BE2C (cell line): ENCODE measurements at regions not wholly inside any gene's neighbourhood (a gene's known extent, or its start where the extent isn't known, plus 50 kb on each side); places are given as distances from the start of the nearest gene placed in this dataset.

ENCODE experiments used
- DNase-seq: peaks from one replicate; pipeline ENCODE4 v3.0.0-alpha.2; 2020
- H3K27me3 ChIP-seq: fragments of 250-450 bp; sonication (Bioruptor Pico); 2 replicates; pipeline ENCODE4 v1.5.1; 2020; ENCODE audit warnings: mild to moderate bottlenecking
- H3K36me3 ChIP-seq: fragments of 250-450 bp; sonication (Bioruptor Pico); 2 replicates; pipeline ENCODE4 v1.5.1; 2020; ENCODE audit warnings: mild to moderate bottlenecking
- H3K4me1 ChIP-seq: fragments of 250-450 bp; sonication (Bioruptor Pico); 2 replicates; pipeline ENCODE4 v1.5.1; 2020
- H3K4me3 ChIP-seq: 2 replicates; pipeline ENCODE4 v1.5.1; 2011; ENCODE audit warnings: low read depth, low read length
- H3K9me3 ChIP-seq: fragments of 250-450 bp; sonication (Bioruptor Pico); 2 replicates; pipeline ENCODE4 v1.5.1; 2020
- CTCF ChIP-seq: IDR thresholded peaks from 2 replicates; pipeline ENCODE4 v1.5.1; 2012; ENCODE audit warnings: mild to moderate bottlenecking, low read depth, low read length

GRCh38 chr10:80737209-80737608 lies 199.5 kb downstream of the SH2D4B start:
- Histone ChIP-seq H3K4me1 (no peaks in the 10 kb centered on the region), H3K36me3 (no peaks in the 10 kb centered on the region), H3K4me3 (no peak overlapping the region), H3K9me3 (no peaks in the 10 kb centered on the region), H3K27me3 (no peaks in the 10 kb centered on the region)
- no peak for DNase-seq
- TF ChIP-seq CTCF: no peak

- DNase-seq: no peak
- Histone ChIP-seq H3K27me3 (no peaks in the 10 kb centered on the region), H3K4me1 (no peaks in the 10 kb centered on the region), H3K36me3 (no peaks in the 10 kb centered on the region), H3K9me3 (no peaks in the 10 kb centered on the region), H3K4me3 (no peak overlapping the region)
- TF ChIP-seq CTCF: no peak
Observed at GRCh38 chr10:80739328-80739727, 201.6 kb downstream of the SH2D4B start.

GRCh38 chr10:80739963-80740715 lies 202.4 kb downstream of the SH2D4B start:
- TF ChIP-seq CTCF: no peak
- no peak for DNase-seq
- Histone ChIP-seq H3K4me3 (no peak overlapping the region), H3K36me3 (no peaks in the 10 kb centered on the region), H3K4me1 (no peaks in the 10 kb centered on the region), H3K9me3 (no peaks in the 10 kb centered on the region), H3K27me3 (no peaks in the 10 kb centered on the region)

GRCh38 chr10:80741278-80741677 lies 203.6 kb downstream of the SH2D4B start:
- Histone ChIP-seq H3K4me3 (no peak overlapping the region), H3K36me3 (no peaks in the 10 kb centered on the region), H3K9me3 (no peaks in the 10 kb centered on the region), H3K4me1 (no peaks in the 10 kb centered on the region), H3K27me3 (no peaks in the 10 kb centered on the region)
- TF ChIP-seq CTCF: no peak
- no peak for DNase-seq

GRCh38 chr10:80750268-80750667 lies 212.6 kb downstream of the SH2D4B start:
- no peak for TF ChIP-seq CTCF
- no peaks in the 10 kb centered on the region for H3K9me3 ChIP-seq
- H3K4me3 ChIP-seq: no peak overlapping the region
- no peaks in the 10 kb centered on the region for H3K36me3 ChIP-seq
- no peaks in the 10 kb centered on the region for H3K4me1 ChIP-seq
- no peak for DNase-seq
- no peaks in the 10 kb centered on the region for H3K27me3 ChIP-seq

- no peak for TF ChIP-seq CTCF
- H3K4me3 ChIP-seq: no peak overlapping the region
Observed at GRCh38 chr10:80751940-80752339, 214.2 kb downstream of the SH2D4B start.

More at GRCh38 chr10:80751940-80752339, 214.2 kb downstream of the SH2D4B start:
- Histone ChIP-seq H3K36me3 (no peaks in the 10 kb centered on the region), H3K4me1 (no peaks in the 10 kb centered on the region), H3K27me3 (no peaks in the 10 kb centered on the region), H3K9me3 (no peaks in the 10 kb centered on the region)
- DNase-seq: no peak
